ENCODE measurements at regions not wholly inside any gene's neighbourhood (a gene's known extent, or its start where the extent isn't known, plus 50 kb on each side); places are given as distances from the start of the nearest gene placed in this dataset.
"Not testable (repeated sequence)": the region's sequence is repeated elsewhere in the genome, so short reads cannot be mapped to it uniquely, and the experiment has no call there.

DNA sequence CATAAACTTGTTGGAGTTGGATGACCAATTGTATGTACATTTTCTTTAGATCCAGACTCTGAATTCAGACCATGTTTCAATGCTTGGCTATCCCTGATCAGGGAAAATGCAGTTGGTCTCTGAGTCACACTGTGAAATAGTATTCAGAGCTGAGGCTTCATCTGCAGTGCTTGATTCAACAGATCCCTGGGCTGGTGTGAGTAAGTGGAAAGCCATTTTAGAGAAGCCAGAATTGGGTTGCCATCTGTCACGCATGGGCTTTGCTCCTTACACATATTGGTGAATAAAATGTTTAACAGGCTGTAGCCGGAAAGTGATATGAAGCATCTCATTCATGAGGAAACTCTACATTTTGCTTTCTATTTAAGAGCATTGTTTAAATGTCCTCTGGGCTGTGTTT lies 50.0 kb upstream of the ACYP2 start:
- no peak for DNase-seq

GRCh38 chr2:54063967-54064535 lies 51.4 kb upstream of the ACYP2 start:
- DNase-seq = no peak

DNA sequence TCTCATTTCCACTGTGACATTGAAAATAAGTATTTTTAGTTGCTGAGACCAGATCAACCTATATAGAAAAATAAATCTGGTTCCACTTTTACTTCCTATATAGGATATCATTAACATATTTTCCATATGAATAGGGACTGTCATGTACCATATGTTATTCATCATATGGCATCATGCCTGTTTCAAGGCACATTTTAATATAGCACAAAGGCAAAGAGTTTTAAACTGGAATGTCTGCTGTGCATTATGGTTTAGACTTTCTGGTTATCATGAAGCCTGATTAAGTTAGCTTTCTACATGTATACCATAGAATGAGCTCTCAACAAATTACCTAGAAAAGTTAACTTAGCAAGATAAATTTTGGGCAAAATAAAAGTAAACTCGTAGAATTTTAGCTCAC lies 53.0 kb upstream of the ACYP2 start:
- DNase-seq = no peak

DNA sequence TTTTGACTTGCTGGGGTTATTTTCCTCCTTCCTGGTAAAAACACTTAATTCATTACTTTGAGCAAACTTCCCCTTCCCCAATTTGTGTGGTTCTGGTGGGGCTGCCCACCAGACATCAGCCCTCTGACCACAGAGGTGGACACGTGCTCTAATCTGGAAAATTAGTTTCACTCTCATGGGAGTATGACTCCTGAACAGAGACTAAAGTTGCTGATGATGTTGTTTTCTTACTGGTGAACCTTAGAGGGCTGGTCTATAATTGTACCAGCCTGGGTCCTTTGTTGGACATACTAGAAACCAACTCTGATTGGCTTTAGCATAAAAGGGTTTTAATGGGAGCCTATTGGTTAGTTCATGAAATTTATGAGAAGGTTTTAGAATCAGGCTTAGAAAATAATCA lies 54.1 kb upstream of the ACYP2 start:
- DNase-seq = no peak

DNA sequence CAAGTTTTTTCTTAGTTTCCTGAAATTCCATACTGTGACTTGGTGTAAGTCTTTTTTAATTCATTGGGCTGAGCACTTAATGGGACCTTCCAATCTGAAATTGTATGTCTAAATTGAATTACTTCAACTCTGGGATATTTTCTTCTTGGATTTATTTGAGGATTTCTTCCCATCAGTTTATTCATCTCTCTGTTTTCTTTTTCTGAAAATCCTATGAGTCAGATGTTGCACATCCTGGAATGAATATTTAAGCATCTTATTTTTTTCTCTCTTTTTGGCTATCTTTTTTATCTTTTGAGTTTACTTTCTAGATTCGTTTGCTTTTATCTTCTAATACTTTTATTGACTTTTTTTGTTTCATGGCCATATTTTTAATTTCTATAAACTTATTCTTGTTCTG lies 55.4 kb upstream of the ACYP2 start:
- no peak for DNase-seq

GRCh38 chr2:54059504-54059903 lies 55.9 kb upstream of the ACYP2 start:
- DNase-seq = no peak

- no peak for DNase-seq
Observed at GRCh38 chr2:54058449-54058848, 57.0 kb upstream of the ACYP2 start.

DNA sequence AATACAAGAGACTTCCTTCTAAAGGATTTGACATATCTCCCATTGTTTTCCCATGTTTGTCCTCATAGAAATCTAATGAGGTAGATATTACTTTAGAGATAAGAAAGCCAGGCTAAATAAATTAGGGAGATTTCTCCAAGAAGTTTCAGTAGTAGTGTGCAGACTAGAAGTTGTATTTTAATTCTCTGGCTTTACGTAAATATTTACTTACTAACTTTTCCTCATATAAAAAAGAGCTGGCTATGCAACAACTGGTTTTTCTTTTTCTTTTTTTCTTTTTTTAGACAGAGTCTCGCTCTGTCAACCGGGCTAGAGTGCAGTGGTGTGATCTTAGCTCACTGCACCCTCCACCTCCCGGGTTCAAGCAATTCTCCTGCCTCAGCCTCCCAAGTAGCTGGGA lies 60.6 kb upstream of the ACYP2 start:
- DNase-seq = no peak

DNA sequence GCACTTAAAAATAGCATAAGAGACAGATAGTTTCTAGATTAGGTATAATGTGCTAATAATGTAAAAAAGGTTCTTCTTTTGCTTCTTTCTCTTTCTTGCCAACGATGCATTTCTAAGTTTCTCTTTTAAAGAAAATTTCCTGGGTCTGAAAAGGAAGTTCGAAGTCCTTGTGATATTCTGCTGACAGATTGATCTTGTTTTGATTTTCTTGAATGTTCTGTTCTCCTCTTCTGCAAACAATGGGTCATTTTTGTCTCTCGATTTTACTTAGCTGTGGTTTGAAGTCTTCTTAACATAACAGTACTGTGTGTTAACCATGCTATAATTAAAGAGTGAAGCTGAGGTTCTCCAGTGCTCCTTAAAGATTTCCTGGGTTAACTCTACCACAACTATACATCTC lies 61.1 kb upstream of the ACYP2 start:
- DNase-seq = no peak

GRCh38 chr2:54053830-54054229 lies 61.6 kb upstream of the ACYP2 start:
- no peak for DNase-seq

- DNase-seq = no peak
Observed at GRCh38 chr2:54052825-54053718, 62.3 kb upstream of the ACYP2 start.

- no peak for DNase-seq
Observed at GRCh38 chr2:54050445-54050844, 65.0 kb upstream of the ACYP2 start.

- DNase-seq = no peak
Observed at GRCh38 chr2:54049365-54049764, 66.0 kb upstream of the ACYP2 start.

DNA sequence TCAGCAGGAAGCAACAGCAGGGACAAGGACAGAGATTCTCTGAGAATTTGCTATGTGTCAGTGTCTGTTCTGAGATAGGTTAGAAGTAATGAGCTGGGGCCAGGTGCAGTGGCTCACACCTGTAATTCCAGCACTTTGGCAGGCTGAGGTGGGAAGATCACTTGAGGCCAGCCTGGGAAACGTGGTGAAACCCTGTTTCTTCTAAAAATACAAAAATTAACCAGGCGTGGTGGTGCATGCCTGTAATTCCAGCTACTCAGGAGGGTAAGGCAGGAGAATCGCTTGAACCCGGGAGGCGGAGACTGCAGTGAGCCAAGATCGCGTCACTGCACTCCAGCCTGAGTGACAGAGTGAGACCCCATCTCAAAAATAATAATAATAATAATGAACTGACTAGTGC lies 66.5 kb upstream of the ACYP2 start:
- DNase-seq = not testable (repeated sequence)

GRCh38 chr2:54048117-54048785 lies 67.2 kb upstream of the ACYP2 start:
- no peak for DNase-seq

GRCh38 chr2:54047658-54048057 lies 67.8 kb upstream of the ACYP2 start:
- no peak for DNase-seq

GRCh38 chr2:54047091-54047490 lies 68.3 kb upstream of the ACYP2 start:
- DNase-seq = no peak

- DNase-seq = no peak
Observed at GRCh38 chr2:54042897-54043620, 72.3 kb upstream of the PSME4 start.

- DNase-seq = no peak
Observed at GRCh38 chr2:54042341-54042740, 71.5 kb upstream of the PSME4 start.

- DNase-seq = peak; percentile 13
Observed at GRCh38 chr2:54041135-54041534, 70.3 kb upstream of the PSME4 start.

GRCh38 chr2:54040685-54041084 lies 69.9 kb upstream of the PSME4 start:
- no peak for DNase-seq

DNA sequence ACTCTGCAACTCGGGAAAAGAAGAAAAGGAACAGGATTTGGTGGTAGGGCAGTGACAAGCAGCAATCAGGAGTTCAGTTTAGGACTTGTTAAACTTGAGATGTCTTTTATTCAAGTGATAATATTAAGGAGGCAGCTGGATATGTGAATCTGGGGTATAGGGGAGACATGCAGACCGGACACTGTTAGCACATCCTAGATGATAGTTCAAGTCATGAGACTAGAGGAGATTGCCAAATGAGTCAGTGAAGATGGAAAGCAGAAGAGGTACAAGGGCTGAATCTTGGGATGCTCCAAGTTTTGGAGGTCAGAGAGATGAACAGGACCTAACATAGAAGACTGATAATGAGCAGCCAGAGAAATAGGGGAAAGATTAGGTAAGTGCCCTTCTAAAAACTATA lies 69.5 kb upstream of the PSME4 start:
- no peak for DNase-seq

DNA sequence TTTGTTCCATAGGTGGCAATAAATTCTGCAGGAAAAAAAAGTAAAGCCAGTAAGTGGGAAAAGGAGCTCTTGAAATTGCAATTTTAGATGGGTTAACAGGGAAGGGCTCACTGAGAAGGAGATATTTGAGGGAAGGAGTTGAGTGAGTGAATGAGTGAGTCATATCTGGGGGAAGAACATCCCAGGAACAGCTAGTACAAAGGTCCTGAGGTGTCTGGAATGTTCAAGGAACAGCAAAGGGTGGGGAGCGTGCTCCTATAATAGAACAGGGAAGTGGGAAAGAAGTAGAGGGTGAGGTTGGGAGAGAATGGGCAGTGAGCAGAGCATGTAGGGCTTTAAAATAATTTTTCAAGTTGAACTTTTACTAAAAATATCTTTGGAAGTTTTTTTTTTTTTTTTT lies 68.0 kb upstream of the PSME4 start:
- no peak for DNase-seq
